ENCODE measurements at regions not wholly inside any gene's neighbourhood (a gene's known extent, or its start where the extent isn't known, plus 50 kb on each side); places are given as distances from the start of the nearest gene placed in this dataset.
"Not testable (repeated sequence)": the region's sequence is repeated elsewhere in the genome, so short reads cannot be mapped to it uniquely, and the experiment has no call there.

- Mint-ChIP-seq H3K27ac (no peak overlapping the region), H3K4me3 (no peak overlapping the region), H3K9me3 (peaks cover 17% of the 10 kb centered on the region), H3K27me3 (peaks cover 15% of the 10 kb centered on the region), H3K4me1 (ENCODE audit: low read depth) (no peaks in the 10 kb centered on the region), H3K36me3 (ENCODE audit: low read depth) (no peaks in the 10 kb centered on the region)
- intact Hi-C loops (cut with DNase I, micrococcal nuclease): no loop called here
- TF ChIP-seq CTCF (IDR thresholded peaks at IDR 0.05): no peak
- Histone ChIP-seq H3K9me3 (ENCODE audit: control insufficient read depth in 1 of 2, insufficient read depth in 1 of 2, low read length in 2 of 2) (no peaks in the 10 kb centered on the region), H3K4me3 (ENCODE audit: low read length) (no peak overlapping the region), H3K4me1 (ENCODE audit: insufficient read depth, low read length) (no peaks in the 10 kb centered on the region), H3K27me3 (ENCODE audit: control insufficient read depth in 1 of 2, insufficient read depth in 2 of 2, low read length in 2 of 2) (no peaks in the 10 kb centered on the region), H3K27ac (ENCODE audit: low read depth in 1 of 2, low read length in 2 of 2) (no peak overlapping the region), H3K36me3 (ENCODE audit: insufficient read depth, low read length) (no peaks in the 10 kb centered on the region)
- CTCF ChIA-PET: interaction anchor here (0.6 kb wide), 1 partner anchor 1670 kb away, joined by 5 read pairs; no protein-coding TSS in a partner anchor
- ATAC-seq (ENCODE audit: poor library complexity): no peak
- no peak for DNase-seq
- POLR2A ChIA-PET: no interaction called here
These were observed 256.9 kb downstream of the HINT1 start for GRCh38 chr5:130908186-130908585.

GRCh38 chr5:130897537-130898195, 267.4 kb downstream of the HINT1 start:
- POLR2A ChIA-PET; H3K27ac Mint-ChIP-seq; DNase-seq; H3K36me3 ChIP-seq (ENCODE audit: insufficient read depth, low read length); H3K4me1 ChIP-seq (ENCODE audit: insufficient read depth, low read length); H3K4me1 Mint-ChIP-seq (ENCODE audit: low read depth); H3K27ac ChIP-seq (ENCODE audit: low read depth in 1 of 2, low read length in 2 of 2); H3K27me3 ChIP-seq (ENCODE audit: control insufficient read depth in 1 of 2, insufficient read depth in 2 of 2, low read length in 2 of 2); intact Hi-C loops (cut with DNase I, micrococcal nuclease); H3K4me3 ChIP-seq (ENCODE audit: low read length); H3K4me3 Mint-ChIP-seq; CTCF ChIA-PET; H3K36me3 Mint-ChIP-seq (ENCODE audit: low read depth); H3K9me3 Mint-ChIP-seq; H3K9me3 ChIP-seq (ENCODE audit: control insufficient read depth in 1 of 2, insufficient read depth in 1 of 2, low read length in 2 of 2); ATAC-seq (ENCODE audit: poor library complexity): not testable (repeated sequence)
- H3K27me3 Mint-ChIP-seq: peaks cover 30% of the 10 kb centered on the region

- H3K4me3 Mint-ChIP-seq; H3K9me3 Mint-ChIP-seq; H3K4me1 Mint-ChIP-seq (ENCODE audit: low read depth); H3K27ac ChIP-seq (ENCODE audit: low read depth in 1 of 2, low read length in 2 of 2); H3K36me3 ChIP-seq (ENCODE audit: insufficient read depth, low read length); H3K9me3 ChIP-seq (ENCODE audit: control insufficient read depth in 1 of 2, insufficient read depth in 1 of 2, low read length in 2 of 2); H3K27ac Mint-ChIP-seq; H3K4me3 ChIP-seq (ENCODE audit: low read length); CTCF ChIA-PET; intact Hi-C loops (cut with DNase I, micrococcal nuclease); H3K36me3 Mint-ChIP-seq (ENCODE audit: low read depth); DNase-seq; POLR2A ChIA-PET; H3K4me1 ChIP-seq (ENCODE audit: insufficient read depth, low read length); H3K27me3 ChIP-seq (ENCODE audit: control insufficient read depth in 1 of 2, insufficient read depth in 2 of 2, low read length in 2 of 2); ATAC-seq (ENCODE audit: poor library complexity): not testable (repeated sequence)
- H3K27me3 Mint-ChIP-seq: peaks cover 33% of the 10 kb centered on the region
These were observed 267.9 kb downstream of the HINT1 start for GRCh38 chr5:130897181-130897536.

GRCh38 chr5:130896636-130897035, 268.4 kb downstream of the HINT1 start:
- CTCF ChIA-PET: no interaction called here
- Histone ChIP-seq H3K27ac (ENCODE audit: low read depth in 1 of 2, low read length in 2 of 2) (no peak overlapping the region), H3K36me3 (ENCODE audit: insufficient read depth, low read length) (no peaks in the 10 kb centered on the region), H3K9me3 (ENCODE audit: control insufficient read depth in 1 of 2, insufficient read depth in 1 of 2, low read length in 2 of 2) (peaks cover 0 to 7% of the 10 kb centered on the region in 2 experiments), H3K4me3 (ENCODE audit: low read length) (no peak overlapping the region), H3K4me1 (ENCODE audit: insufficient read depth, low read length) (no peaks in the 10 kb centered on the region), H3K27me3 (ENCODE audit: control insufficient read depth in 1 of 2, insufficient read depth in 2 of 2, low read length in 2 of 2) (peaks cover 0 to 5% of the 10 kb centered on the region in 2 experiments)
- Mint-ChIP-seq H3K27ac (no peak overlapping the region), H3K9me3 (peaks cover 5% of the 10 kb centered on the region), H3K27me3 (peaks cover 33% of the 10 kb centered on the region), H3K4me1 (ENCODE audit: low read depth) (no peaks in the 10 kb centered on the region), H3K4me3 (no peak overlapping the region), H3K36me3 (ENCODE audit: low read depth) (no peaks in the 10 kb centered on the region)
- DNase-seq (no peak), ATAC-seq (ENCODE audit: poor library complexity) (no peak)
- intact Hi-C loops (cut with DNase I, micrococcal nuclease): no loop called here
- POLR2A ChIA-PET: no interaction called here
- TF ChIP-seq CTCF (IDR thresholded peaks at IDR 0.05): no peak
